Ascending aorta (tissue), 2 donors: ENCODE measurements at regions not wholly inside any gene's neighbourhood (a gene's known extent, or its start where the extent isn't known, plus 50 kb on each side); places are given as distances from the start of the nearest gene placed in this dataset.
A peak's percentile ranks its signal among the peaks of the same experiment; 100 is the strongest.

Experiments used
- DNase-seq, 2 donors: peaks; one replicate each; pipeline ENCODE4 v3.0.0-alpha.2; 2019; ENCODE audit warnings: low spot score in 2 of 2
- H3K27ac ChIP-seq, 2 donors: fragments of 200-600 bp; sonication (generic); one replicate each; pipeline ENCODE4 v1.5.1; 2016 to 2017; ENCODE audit warnings: mild to moderate bottlenecking in 1 of 2
- H3K27me3 ChIP-seq: fragments of 200-600 bp; sonication (generic); one replicate; pipeline ENCODE4 v1.5.1; 2017
- H3K36me3 ChIP-seq, 2 donors: fragments of 200-600 bp; sonication (generic); one replicate each; pipeline ENCODE4 v1.5.1; 2016
- H3K4me1 ChIP-seq, 2 donors: fragments of 200-600 bp; sonication (generic); one replicate each; pipeline ENCODE4 v1.5.1; 2016 to 2017; ENCODE audit warnings: mild to moderate bottlenecking in 1 of 2
- H3K4me3 ChIP-seq, 2 donors: fragments of 200-600 bp; sonication (generic); one replicate each; pipeline ENCODE4 v1.5.1; 2016 to 2017; ENCODE audit warnings: mild to moderate bottlenecking in 1 of 2
- H3K9me3 ChIP-seq, 2 donors: fragments of 200-600 bp; sonication (generic); one replicate each; pipeline ENCODE4 v1.5.1; 2016
- intact Hi-C: fragments of 100-400 bp; cut with DNase I; formaldehyde crosslinking; loops from one replicate; pipeline ENCODE4 v1.15.1; 2023
- TF ChIP-seq, protein P1 (sequence below), 3 experiments: fragments of 200-600 bp in 2 of 3; fragments of 450-650 bp in 1 of 3; sonication (generic) in 2 of 3; IDR thresholded peaks; one replicate each; pipeline ENCODE4 v1.5.1; 2016 to 2019; ENCODE audit warnings: antibody characterized with exemption in 3 of 3, mild to moderate bottlenecking in 1 of 3, moderate library complexity in 1 of 3

DNA sequence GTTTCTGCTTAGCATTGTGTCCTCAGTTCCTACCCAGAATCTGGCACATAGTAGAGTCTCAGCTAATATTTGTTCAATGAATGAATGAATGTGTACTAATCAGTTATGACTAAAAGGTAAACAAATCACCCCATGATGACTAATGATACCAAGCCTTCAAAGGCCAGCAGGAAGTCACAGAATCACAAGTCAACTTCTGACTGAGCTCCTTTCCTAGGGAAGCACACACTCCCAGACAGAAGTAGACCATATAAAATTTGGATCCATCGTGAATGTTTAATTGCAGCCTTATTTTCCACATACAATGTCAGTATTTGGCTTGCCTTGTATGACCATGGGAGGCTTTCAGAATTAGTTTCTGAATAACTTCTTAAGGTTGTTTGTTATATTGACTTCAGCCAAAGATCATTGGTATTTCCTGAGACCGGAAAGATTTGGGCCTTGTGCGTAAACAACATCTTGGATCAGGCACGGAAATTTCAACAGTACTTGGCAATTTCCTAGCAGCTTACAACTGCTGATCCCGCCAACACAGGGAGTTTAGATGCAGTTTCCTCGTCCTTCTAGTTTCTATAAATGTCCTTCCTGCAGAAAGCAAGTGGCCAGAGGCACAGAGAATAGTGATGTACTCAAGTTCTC lies 185.9 kb upstream of the ATP1B1 start:
- H3K4me1 ChIP-seq, result peaks cover 0 to 4% of the 10 kb centered on the region in 2 donors
- no peaks in the 10 kb centered on the region for H3K9me3 ChIP-seq
- H3K36me3 ChIP-seq, result no peaks in the 10 kb centered on the region
- no peak for DNase-seq
- no peaks in the 10 kb centered on the region for H3K27me3 ChIP-seq
- peak overlapping the region; percentile 17 to 62 for H3K27ac ChIP-seq
- intact Hi-C loops, result no loop called here
- TF ChIP-seq, protein P1, sequence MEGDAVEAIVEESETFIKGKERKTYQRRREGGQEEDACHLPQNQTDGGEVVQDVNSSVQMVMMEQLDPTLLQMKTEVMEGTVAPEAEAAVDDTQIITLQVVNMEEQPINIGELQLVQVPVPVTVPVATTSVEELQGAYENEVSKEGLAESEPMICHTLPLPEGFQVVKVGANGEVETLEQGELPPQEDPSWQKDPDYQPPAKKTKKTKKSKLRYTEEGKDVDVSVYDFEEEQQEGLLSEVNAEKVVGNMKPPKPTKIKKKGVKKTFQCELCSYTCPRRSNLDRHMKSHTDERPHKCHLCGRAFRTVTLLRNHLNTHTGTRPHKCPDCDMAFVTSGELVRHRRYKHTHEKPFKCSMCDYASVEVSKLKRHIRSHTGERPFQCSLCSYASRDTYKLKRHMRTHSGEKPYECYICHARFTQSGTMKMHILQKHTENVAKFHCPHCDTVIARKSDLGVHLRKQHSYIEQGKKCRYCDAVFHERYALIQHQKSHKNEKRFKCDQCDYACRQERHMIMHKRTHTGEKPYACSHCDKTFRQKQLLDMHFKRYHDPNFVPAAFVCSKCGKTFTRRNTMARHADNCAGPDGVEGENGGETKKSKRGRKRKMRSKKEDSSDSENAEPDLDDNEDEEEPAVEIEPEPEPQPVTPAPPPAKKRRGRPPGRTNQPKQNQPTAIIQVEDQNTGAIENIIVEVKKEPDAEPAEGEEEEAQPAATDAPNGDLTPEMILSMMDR (IDR thresholded peaks at IDR 0.05), result no peak
- H3K4me3 ChIP-seq, result no peak overlapping the region

DNA sequence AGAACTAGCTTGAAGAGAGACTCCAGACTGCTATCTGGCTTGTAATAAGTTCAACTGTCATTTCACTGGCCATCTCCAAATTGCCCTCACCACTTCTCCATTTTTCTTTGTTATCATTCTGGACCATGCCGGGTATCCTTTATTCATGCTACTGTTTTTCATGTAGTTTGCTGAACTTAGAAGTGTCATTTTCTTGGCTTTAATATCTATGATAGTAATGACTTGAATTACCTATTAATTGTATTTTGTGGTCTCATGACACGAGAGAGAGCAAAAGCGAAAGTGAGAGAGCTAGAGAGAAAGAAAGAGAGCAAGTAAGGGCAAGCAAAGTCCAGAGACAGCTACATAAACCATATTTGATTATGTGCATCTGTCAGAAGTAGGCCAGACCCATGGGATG lies 184.9 kb upstream of the ATP1B1 start:
- H3K9me3 ChIP-seq, result no peaks in the 10 kb centered on the region
- intact Hi-C loops, result no loop called here
- H3K4me3 ChIP-seq, result no peak overlapping the region
- peak overlapping the region; percentile 8 to 62 for H3K27ac ChIP-seq
- TF ChIP-seq, protein P1 (IDR thresholded peaks at IDR 0.05), result no peak
- no peaks in the 10 kb centered on the region for H3K36me3 ChIP-seq
- no peak for DNase-seq
- H3K27me3 ChIP-seq, result no peaks in the 10 kb centered on the region
- H3K4me1 ChIP-seq, result peaks cover 0 to 4% of the 10 kb centered on the region in 2 donors

DNA sequence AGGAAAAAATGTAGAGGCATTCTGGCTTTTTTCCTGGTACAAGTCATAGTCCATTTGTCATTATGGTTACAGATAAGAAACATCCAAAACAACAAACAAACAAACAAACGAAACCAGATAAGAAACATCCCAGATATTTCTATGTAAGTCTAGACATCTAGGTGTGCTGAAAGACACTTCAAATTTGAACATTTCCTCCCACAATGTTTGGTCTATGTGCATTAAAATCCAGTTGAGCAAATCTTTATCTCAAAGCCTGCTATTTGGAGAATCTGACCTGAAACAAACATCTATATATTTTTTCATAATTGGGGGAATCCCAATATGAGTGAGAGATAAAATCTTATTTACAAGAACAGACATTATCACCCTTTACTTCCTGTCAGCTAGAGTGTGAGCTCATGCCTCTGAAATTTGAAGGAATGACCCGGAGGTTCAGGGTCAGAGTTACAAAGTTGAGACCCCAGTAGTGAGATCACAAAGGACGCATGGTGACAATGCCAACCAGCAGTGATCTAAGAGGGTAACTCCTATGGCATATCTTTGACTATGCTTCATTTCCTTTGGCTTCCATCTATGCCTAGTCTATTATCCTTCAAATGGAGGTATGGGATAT lies 182.9 kb upstream of the ATP1B1 start:
- DNase-seq, result no peak
- H3K36me3 ChIP-seq, result no peaks in the 10 kb centered on the region
- no peaks in the 10 kb centered on the region for H3K27me3 ChIP-seq
- intact Hi-C loops, result no loop called here
- no peaks in the 10 kb centered on the region for H3K9me3 ChIP-seq
- no peak overlapping the region for H3K27ac ChIP-seq
- no peak overlapping the region for H3K4me3 ChIP-seq
- H3K4me1 ChIP-seq, result peaks cover 0 to 4% of the 10 kb centered on the region in 2 donors
- TF ChIP-seq, protein P1 (IDR thresholded peaks at IDR 0.05), result no peak

DNA sequence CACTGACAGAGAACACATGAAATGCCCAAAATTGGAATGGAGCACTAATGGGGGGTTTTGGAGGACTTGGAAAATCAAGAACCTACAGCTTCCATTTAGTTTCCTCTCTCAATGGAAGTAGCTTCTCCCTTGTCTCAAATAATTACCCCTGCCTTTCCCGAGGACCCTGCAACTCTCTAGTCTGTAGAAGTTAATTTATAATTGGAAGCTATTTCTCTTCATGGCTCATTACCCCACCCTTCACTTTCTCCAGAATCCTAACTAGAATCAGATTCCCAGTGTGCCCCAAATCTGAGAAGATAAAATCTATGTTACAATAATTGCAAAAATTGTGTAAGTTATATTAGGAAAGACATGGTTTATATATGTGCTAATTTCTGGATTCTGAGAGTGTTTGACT lies 181.5 kb upstream of the ATP1B1 start:
- Histone ChIP-seq H3K27me3 (no peaks in the 10 kb centered on the region), H3K4me1 (peaks cover 0 to 4% of the 10 kb centered on the region in 2 donors), H3K4me3 (no peak overlapping the region), H3K9me3 (no peaks in the 10 kb centered on the region), H3K27ac (no peak overlapping the region), H3K36me3 (no peaks in the 10 kb centered on the region)
- DNase-seq, result no peak
- TF ChIP-seq, protein P1 (IDR thresholded peaks at IDR 0.05), result no peak
- intact Hi-C loops, result no loop called here

GRCh38 chr1:168926236-168926635 lies 180.3 kb upstream of the ATP1B1 start:
- Histone ChIP-seq H3K4me1 (peaks cover 0 to 1% of the 10 kb centered on the region in 2 donors), H3K27ac (no peak overlapping the region), H3K4me3 (no peak overlapping the region), H3K36me3 (no peaks in the 10 kb centered on the region), H3K27me3 (no peaks in the 10 kb centered on the region), H3K9me3 (no peaks in the 10 kb centered on the region)
- intact Hi-C loops, result no loop called here
- no peak for DNase-seq
- TF ChIP-seq, protein P1 (IDR thresholded peaks at IDR 0.05), result no peak
